GM23248 (cell line): ENCODE measurements at regions not wholly inside any gene's neighbourhood (a gene's known extent, or its start where the extent isn't known, plus 50 kb on each side); places are given as distances from the start of the nearest gene placed in this dataset.
"Not testable (repeated sequence)": the region's sequence is repeated elsewhere in the genome, so short reads cannot be mapped to it uniquely, and the experiment has no call there.

Source experiments
- DNase-seq: peaks from one replicate; pipeline ENCODE4 v3.0.0-alpha.2; 2015
- H2AFZ ChIP-seq: fragments of 200-600 bp; sonication (generic); 2 replicates; pipeline ENCODE4 v1.6.1; 2016; ENCODE audit warnings: antibody characterized with exemption
- H3F3A ChIP-seq: fragments of 200-600 bp; sonication (generic); 2 replicates; pipeline ENCODE4 v1.6.1; 2016; ENCODE audit warnings: mild to moderate bottlenecking, antibody characterized with exemption, mixed run types; ENCODE audit not compliant: insufficient read depth
- H3K27ac ChIP-seq: fragments of 200-600 bp; sonication (generic); 2 replicates; pipeline ENCODE4 v1.5.1; 2016; ENCODE audit warnings: mild to moderate bottlenecking
- H3K27me3 ChIP-seq: fragments of 200-600 bp; sonication (generic); replicated peaks from 2 replicates; pipeline ENCODE4 v1.6.1; 2016; ENCODE audit warnings: mild to moderate bottlenecking; ENCODE audit not compliant: insufficient read depth
- H3K36me3 ChIP-seq: fragments of 200-600 bp; sonication (generic); 2 replicates; pipeline ENCODE4 v1.6.1; 2016; ENCODE audit warnings: low read depth, mild to moderate bottlenecking
- H3K4me1 ChIP-seq: fragments of 200-600 bp; sonication (generic); 2 replicates; pipeline ENCODE4 v1.6.1; 2016; ENCODE audit warnings: mild to moderate bottlenecking; ENCODE audit not compliant: insufficient read depth
- H3K4me2 ChIP-seq: fragments of 200-600 bp; sonication (generic); one replicate; pipeline ENCODE4 v1.6.1; 2016; ENCODE audit warnings: mild to moderate bottlenecking; ENCODE audit not compliant: unreplicated experiment
- H3K4me3 ChIP-seq: fragments of 200-600 bp; sonication (generic); 2 replicates; pipeline ENCODE4 v1.5.1; 2016; ENCODE audit warnings: mild to moderate bottlenecking
- H3K79me2 ChIP-seq: fragments of 200-600 bp; sonication (generic); 2 replicates; pipeline ENCODE4 v1.6.1; 2016; ENCODE audit warnings: mild to moderate bottlenecking; ENCODE audit not compliant: insufficient read depth
- H3K9ac ChIP-seq: fragments of 200-600 bp; sonication (generic); 2 replicates; pipeline ENCODE4 v1.6.1; 2016; ENCODE audit warnings: mild to moderate bottlenecking
- H3K9me2 ChIP-seq: fragments of 200-600 bp; sonication (generic); 2 replicates; pipeline ENCODE4 v1.6.1; 2016; ENCODE audit warnings: mixed run types, mild to moderate bottlenecking, moderate library complexity; ENCODE audit not compliant: insufficient read depth
- H3K9me3 ChIP-seq: fragments of 200-600 bp; sonication (generic); one replicate; pipeline ENCODE4 v1.6.1; 2017; ENCODE audit warnings: low read depth
- H4K20me1 ChIP-seq: fragments of 200-600 bp; sonication (generic); 2 replicates; pipeline ENCODE4 v1.6.0; 2016; ENCODE audit not compliant: insufficient read depth
- EZH2 ChIP-seq: fragments of 200-600 bp; sonication (generic); IDR thresholded peaks from 2 replicates; pipeline ENCODE4 v1.6.1; 2018; ENCODE audit warnings: antibody characterized with exemption, mild to moderate bottlenecking; ENCODE audit not compliant: insufficient read depth, poor library complexity, severe bottlenecking
- EZH2phosphoT487 ChIP-seq: fragments of 200-600 bp; sonication (generic); IDR thresholded peaks from 2 replicates; pipeline ENCODE4 v1.6.1; 2018; ENCODE audit warnings: antibody characterized with exemption, moderate library complexity, mild to moderate bottlenecking, low read depth; ENCODE audit not compliant: insufficient read depth
- WGBS, 2 experiments: methylation state at CpG; one replicate each; pipeline ENCODE4 v1.1.6; 2015 to 2017; ENCODE audit warnings: low lambda C conversion rate in 2 of 2, low coverage in 1 of 2; ENCODE audit errors: missing lambda C conversion rate in 2 of 2; 5-methylcytosine and 5-hydroxymethylcytosine counted together
- in situ Hi-C: fragments of 300-500 bp; cut with MboI; formaldehyde crosslinking; loops from 2 replicates; pipeline ENCODE4 v1.15.0; 2020

DNA sequence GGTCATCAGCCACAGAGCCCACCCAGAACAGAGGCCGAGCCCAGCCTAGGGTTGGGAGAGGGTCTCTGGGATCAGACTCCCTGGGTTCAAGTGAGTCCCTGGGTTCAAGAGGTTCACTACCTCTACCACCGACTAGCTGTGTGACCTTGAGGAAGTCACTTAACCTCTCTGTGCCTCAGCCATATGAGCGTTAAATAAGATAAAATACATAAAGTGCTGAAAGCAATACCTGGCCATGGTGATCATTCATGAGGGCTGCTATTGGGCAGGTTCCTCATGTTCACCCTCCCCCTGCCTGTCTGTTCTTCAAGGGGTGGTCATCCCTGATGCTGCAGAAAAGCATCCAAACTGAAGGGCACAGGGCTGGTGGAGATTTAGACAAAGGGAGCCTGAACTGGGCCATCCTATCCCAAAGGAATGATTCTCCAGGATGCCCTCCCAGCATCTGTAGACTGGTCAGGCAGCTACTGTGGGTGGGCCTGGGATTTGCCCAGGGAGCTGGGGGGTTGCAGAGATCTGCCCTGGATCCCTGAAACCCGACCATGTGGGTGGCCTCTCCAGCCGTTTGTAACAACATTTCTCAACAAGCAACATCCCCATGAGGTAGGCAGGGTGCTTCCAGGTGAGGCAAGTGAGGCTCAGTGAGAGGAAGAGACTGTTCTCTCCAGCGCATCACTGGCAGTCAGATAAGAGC is 196.6 kb downstream of the MATN1 start:
- Histone ChIP-seq H3K9me2 (no peaks in the 10 kb centered on the region), H3K4me3 (no peak overlapping the region), H3K4me1 (peaks cover 38% of the 10 kb centered on the region), H2AFZ (no peak overlapping the region), H3K9ac (no peak overlapping the region), H4K20me1 (no peaks in the 10 kb centered on the region), H3K4me2 (no peak overlapping the region), H3K27me3 (no peaks in the 10 kb centered on the region), H3K9me3 (no peaks in the 10 kb centered on the region), H3F3A (peaks cover 14% of the 10 kb centered on the region), H3K36me3 (no peaks in the 10 kb centered on the region), H3K79me2 (no peaks in the 10 kb centered on the region), H3K27ac (no peak overlapping the region)
- TF ChIP-seq EZH2phosphoT487 (no peak), EZH2 (no peak)
- 54 to 57% methylated on average over 6 of the region's 6 CpGs for WGBS, 2 experiments
- in situ Hi-C loops, result no loop called here
- DNase-seq, result no peak

DNA sequence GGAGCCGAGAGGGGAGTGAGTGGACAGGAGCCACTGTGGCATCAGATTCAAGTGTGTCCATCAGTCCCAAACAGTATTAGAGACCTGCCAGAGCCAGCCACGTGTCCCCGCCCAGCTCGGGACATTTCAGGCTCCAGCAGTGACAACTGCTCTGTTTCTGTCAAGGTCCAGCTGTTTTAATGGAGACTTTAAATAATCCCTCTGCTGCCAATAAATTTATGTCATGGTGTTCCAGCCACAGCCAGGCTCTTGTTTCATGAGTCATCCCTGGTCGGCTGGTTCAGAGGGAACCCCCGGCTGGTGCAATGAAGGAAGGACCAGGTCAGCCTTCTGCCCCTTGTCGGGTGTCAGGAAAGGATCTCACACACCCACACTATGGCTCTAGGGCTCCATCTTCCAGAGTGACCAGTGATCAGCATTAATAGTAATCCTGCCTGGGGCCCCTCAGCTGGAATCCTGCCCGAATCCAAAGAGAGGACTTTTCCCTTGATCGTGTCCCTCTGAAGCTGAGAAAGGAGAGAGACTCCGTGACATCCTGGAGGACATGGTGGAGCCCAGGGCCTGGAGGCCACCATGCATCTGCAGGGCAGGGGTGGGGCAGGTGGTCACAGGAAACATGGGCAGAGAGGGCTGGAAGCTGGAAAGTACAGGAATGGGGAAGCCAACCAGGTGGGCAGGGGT is 197.3 kb downstream of the MATN1 start:
- peak overlapping the region; percentile 24 for H3K4me2 ChIP-seq
- H4K20me1 ChIP-seq, result no peaks in the 10 kb centered on the region
- H3K9me3 ChIP-seq, result no peaks in the 10 kb centered on the region
- no peak overlapping the region for H3K27ac ChIP-seq
- no peak overlapping the region for H3K4me3 ChIP-seq
- in situ Hi-C loops, result no loop called here
- H3K9ac ChIP-seq, result no peak overlapping the region
- no peaks in the 10 kb centered on the region for H3K79me2 ChIP-seq
- peaks cover 43% of the 10 kb centered on the region for H3K4me1 ChIP-seq
- no peak overlapping the region for H2AFZ ChIP-seq
- no peaks in the 10 kb centered on the region for H3K9me2 ChIP-seq
- TF ChIP-seq EZH2 (no peak), EZH2phosphoT487 (no peak)
- 24 to 27% methylated on average over 10 of the region's 10 CpGs for WGBS, 2 experiments
- H3F3A ChIP-seq, result peaks cover 14% of the 10 kb centered on the region
- no peaks in the 10 kb centered on the region for H3K27me3 ChIP-seq
- no peaks in the 10 kb centered on the region for H3K36me3 ChIP-seq
- DNase-seq, result peak; percentile 89

DNA sequence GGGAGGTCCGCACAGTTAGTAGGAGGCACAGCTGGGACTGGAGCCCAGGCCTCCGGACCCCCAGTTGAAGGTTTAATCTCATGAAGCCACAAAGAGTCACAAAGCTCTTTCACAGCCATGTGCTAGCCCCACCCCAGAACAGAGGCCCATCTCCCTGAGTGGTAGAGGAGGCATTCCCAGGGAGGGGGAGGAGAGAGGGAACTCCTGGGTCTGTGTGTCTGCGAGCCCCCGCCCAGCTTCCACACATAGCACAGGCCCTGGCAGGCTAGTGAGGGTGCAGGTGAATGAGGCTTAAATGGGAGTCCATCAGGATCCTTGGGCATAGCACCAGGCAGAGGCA is 197.8 kb downstream of the MATN1 start:
- Histone ChIP-seq H3K27ac (no peak overlapping the region), H2AFZ (no peak overlapping the region), H3K9me3 (no peaks in the 10 kb centered on the region), H3K27me3 (no peaks in the 10 kb centered on the region), H3K9me2 (no peaks in the 10 kb centered on the region), H3K9ac (no peak overlapping the region), H3K4me2 (peak overlapping the region; percentile 24), H3K79me2 (no peaks in the 10 kb centered on the region), H3K4me1 (peaks cover 43% of the 10 kb centered on the region), H3F3A (peaks cover 14% of the 10 kb centered on the region), H3K4me3 (no peak overlapping the region), H4K20me1 (no peaks in the 10 kb centered on the region), H3K36me3 (no peaks in the 10 kb centered on the region)
- TF ChIP-seq EZH2phosphoT487, result no peak
- no peak for TF ChIP-seq EZH2
- in situ Hi-C loops, result no loop called here
- DNase-seq, result no peak
- 80 to 89% methylated on average over 3 to 4 of the region's 4 CpGs for WGBS, 2 experiments

DNA sequence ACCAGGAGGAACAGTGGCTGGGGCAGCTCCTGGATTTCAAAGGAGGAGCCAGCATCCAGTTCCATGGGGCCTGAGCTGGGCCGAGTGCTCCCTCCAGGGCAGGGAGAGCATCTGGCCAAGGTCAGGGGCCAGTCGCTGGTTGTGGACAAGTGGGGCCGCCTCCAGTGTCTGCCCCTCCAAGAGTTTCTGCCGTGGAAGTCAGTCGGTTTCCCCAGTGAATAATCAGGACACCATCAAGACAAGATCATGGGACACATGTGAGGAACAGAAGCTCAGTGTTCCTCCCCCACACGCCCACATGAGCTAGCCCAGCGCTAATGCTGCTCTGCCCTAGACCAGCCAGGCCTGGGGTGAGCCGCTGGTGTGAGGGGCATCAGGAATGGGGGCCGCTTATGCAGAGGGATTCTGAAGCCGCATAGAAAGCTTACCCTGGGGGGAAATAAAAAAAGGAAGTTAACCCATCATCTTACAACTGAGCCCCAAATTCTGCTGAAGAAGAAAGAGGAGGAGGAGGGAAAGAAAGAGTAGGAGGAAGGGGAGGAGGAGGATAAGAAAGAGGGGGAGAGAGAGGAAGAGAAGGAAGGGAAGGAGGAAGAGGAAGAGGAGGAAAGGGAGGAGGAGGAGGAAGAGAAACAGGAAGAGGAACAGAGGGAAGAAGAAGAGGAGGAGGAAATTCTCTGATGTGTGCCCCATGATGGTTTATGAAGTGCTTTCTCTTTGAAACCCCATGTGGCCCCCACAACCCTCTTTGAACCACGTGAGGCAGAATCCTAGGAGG is 198.4 kb downstream of the MATN1 start:
- Histone ChIP-seq H4K20me1 (no peaks in the 10 kb centered on the region), H3K9me3 (no peaks in the 10 kb centered on the region), H3K27me3 (no peaks in the 10 kb centered on the region), H3K4me1 (peaks cover 43% of the 10 kb centered on the region), H2AFZ (no peak overlapping the region), H3F3A (peaks cover 14% of the 10 kb centered on the region), H3K9me2 (no peaks in the 10 kb centered on the region), H3K4me2 (no peak overlapping the region), H3K79me2 (no peaks in the 10 kb centered on the region), H3K4me3 (no peak overlapping the region), H3K9ac (no peak overlapping the region), H3K36me3 (no peaks in the 10 kb centered on the region), H3K27ac (no peak overlapping the region)
- TF ChIP-seq EZH2, result no peak
- TF ChIP-seq EZH2phosphoT487, result no peak
- in situ Hi-C loops, result no loop called here
- peak; percentile 26 for DNase-seq
- WGBS, 2 experiments, result 60 to 62% methylated on average over 10 of the region's 11 CpGs

DNA sequence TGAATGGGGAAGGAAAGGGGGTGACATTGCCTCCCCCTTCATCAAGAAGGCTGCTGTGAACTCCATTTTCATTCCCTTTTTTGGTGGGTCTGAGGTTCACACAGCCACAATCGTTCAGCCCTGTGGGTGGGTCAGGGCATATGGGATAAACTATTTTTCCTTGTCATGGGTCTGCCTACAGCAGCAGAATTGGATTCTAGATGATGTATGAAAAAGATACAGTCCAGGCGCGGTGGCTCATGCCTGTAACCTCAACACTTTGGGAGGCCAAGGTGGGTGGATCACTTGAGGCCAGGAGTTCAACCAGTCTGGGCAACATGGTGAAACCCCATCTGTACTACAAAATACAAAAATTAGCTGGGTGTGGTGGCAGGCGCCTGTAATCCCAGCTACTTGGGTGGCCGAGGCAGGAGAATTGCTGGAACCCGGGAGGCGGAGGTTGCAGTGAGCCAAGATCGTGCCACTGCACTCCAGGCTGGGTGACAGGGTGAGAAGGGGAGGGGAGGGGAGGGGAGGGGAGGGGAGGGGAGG is 199.3 kb downstream of the MATN1 start:
- H2AFZ ChIP-seq, H4K20me1 ChIP-seq, H3K4me3 ChIP-seq, H3K79me2 ChIP-seq, H3K9me3 ChIP-seq, H3K27me3 ChIP-seq, H3K4me2 ChIP-seq, in situ Hi-C loops, H3K36me3 ChIP-seq, H3K27ac ChIP-seq, H3K9ac ChIP-seq, H3K9me2 ChIP-seq: not testable (repeated sequence)
- DNase-seq, result peak; percentile 24
- Histone ChIP-seq H3K4me1 (peaks cover 43% of the 10 kb centered on the region), H3F3A (peaks cover 14% of the 10 kb centered on the region)
- WGBS, 2 experiments, result 34 to 35% methylated on average over 8 of the region's 8 CpGs
